CMK (cell line): ENCODE measurements at regions not wholly inside any gene's neighbourhood (a gene's known extent, or its start where the extent isn't known, plus 50 kb on each side); places are given as distances from the start of the nearest gene placed in this dataset.

Experiments
- DNase-seq: peaks from one replicate; pipeline ENCODE4 v3.0.0-alpha.2; 2010; ENCODE audit warnings: low read depth

DNA sequence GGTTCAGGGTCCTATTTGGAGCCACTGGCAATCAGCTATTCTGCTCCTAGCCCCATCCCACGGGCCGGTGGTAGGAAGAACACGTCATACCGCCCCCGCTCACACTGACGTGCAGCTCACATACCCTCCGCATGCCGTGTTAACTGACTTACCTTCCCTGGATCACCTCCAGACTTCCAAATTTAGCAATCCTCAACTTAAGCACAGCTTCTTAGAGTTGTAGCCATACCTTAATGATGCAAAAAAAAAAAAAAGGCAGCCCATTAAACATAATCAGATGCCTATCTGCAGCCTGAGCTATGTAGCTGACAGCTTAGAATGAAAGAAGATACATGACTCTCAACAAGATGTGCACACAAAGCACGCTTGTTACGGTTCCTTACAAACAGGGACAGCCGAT, 93.0 kb downstream of the IRX2 start:
- no peak for DNase-seq

GRCh38 chr5:2657151-2657550, 94.3 kb downstream of the IRX2 start:
- no peak for DNase-seq

DNA sequence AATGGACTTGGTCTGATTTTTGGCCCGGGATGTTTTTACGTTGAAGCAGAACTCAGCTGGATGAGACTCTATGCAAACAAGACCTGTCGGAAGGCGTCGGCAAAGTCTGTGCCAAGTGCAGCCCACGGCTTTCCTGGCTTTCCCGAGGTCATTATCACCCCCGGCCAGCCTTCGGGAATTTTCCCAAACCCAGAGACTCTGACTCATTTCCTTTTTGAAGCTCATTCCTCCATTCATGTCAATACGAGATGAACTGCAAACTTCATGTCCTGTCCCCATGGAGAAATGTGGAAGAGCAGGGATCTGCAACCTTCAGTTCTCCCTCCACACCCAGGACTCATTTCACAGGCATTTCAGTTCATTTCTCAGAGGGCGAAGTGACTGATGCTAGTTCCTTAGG, 95.3 kb downstream of the IRX2 start:
- no peak for DNase-seq

- DNase-seq: no peak
These were observed 97.5 kb downstream of the IRX2 start for GRCh38 chr5:2653991-2654390.

DNA sequence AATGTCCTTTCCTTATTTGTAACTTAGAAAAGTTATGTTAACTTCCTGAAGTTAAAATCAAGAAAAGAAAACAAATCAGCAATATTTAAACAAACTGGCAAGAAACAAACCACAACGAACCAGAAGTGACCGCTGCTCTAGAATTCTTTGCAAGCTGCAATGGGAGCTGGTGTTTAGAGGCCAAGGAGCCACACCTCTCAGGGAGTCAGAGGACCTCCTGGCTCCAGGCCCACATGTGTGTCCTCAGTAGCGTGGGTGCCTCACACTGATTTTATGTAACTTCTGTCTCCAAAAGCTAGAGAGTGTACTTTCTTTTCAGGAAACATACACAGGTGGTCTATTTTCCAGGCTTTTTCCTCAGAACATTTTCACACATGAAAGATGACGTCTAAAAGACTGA, 100.4 kb downstream of the IRX2 start:
- DNase-seq: no peak

GRCh38 chr5:2642684-2643345, 108.7 kb downstream of the IRX2 start:
- no peak for DNase-seq

DNA sequence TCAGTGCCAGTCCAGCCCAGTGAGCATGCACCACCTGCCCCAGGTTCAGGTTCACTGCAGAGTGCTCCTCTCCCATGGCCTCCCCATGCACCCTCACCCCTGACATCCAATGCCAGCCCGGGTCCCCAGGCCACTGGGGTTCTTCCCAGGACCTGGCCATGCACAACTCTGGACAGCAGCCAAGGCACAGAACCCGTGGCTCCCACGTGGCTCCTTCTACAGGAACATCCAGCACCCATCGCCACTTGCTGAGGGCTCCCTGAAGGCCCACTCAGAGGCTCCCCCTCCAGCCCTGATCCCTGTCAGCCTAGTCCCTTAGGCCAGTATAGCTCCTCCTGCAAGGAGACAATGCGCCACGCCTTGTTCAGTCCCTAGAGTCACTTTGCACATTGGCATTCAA, 110.8 kb downstream of the IRX2 start:
- no peak for DNase-seq

- no peak for DNase-seq
These were observed 112.1 kb downstream of the IRX2 start for GRCh38 chr5:2639425-2639824.

DNA sequence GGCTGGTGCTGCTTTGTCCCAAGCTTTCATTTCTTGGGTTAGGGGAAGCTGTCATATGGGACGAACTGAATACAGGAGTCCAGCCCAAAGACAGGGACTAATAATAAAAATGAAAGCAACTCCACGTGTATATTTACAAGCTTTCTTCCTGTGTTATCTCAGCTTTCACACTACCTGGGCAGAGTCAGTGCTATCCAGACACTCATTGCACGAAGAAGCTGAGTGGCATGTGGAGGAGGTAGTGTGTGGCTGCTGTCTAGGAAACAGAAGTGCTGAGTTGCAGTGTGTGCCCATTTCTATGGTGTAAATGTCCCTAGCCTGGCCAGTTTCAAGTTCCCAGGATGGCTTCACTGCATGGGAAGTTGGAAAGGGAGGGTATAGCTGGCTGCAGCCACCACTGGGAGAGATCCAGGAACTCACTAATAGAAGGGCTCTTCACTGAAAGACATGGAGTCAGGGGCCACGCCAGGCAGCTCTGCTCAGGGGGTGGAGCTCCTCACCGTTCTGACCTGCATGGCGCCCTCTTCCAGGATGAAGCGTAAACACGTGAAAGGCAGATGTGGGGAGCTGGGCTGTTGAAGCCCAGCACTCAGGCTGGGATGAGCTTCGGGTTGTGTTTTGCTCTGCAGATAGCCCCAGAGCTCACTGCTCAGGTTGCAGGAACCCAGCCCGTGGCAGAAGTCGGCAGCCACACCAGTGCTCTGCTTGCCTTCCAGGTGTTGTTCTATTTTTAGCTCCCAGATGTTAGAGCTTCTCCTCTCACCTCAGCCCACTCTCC, 116.9 kb downstream of the IRX2 start:
- no peak for DNase-seq

- no peak for DNase-seq
These were observed 117.5 kb downstream of the IRX2 start for GRCh38 chr5:2633992-2634391.

DNA sequence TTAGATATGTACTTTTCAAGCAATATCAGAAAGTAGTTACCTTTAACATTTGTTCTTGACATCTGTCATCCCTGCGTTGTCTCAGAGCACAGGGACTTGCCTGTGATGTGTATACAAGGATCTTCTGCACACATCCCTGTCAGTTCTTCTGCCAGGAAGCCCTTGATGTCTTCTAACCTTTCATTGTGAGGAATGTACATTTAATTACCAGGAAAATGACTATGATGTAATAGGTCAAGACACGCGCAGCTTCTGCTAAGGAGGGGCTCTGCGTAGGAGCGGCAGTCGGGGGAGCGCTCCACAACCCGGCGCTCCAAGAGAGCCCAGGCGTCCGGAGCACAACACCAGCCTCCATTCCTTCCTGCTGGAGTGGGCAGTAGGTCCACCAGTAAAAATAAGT, 119.7 kb downstream of the IRX2 start:
- DNase-seq: no peak

GRCh38 chr5:2629045-2629444, 122.4 kb downstream of the IRX2 start:
- DNase-seq: no peak

GRCh38 chr5:2627867-2628266, 123.6 kb downstream of the IRX2 start:
- DNase-seq: no peak

DNA sequence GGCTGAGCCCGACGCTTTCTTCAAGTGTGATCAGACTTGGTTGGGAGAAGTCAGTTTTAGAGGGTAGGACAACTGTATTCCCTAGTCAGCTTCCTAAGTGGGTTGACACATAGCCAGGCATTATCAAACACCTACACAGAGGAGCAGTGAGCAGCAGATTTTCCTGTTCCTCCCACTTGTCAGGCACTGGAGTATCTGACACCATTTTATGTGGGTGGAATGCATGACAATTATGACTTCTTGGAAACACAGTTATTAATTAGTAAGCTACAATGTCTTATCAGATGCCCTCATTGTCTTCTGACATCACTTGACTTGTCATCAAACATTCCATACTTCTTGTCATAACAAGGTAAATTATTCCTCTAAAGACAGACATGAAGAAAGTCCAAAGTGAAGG, 124.9 kb downstream of the IRX2 start:
- DNase-seq: no peak

DNA sequence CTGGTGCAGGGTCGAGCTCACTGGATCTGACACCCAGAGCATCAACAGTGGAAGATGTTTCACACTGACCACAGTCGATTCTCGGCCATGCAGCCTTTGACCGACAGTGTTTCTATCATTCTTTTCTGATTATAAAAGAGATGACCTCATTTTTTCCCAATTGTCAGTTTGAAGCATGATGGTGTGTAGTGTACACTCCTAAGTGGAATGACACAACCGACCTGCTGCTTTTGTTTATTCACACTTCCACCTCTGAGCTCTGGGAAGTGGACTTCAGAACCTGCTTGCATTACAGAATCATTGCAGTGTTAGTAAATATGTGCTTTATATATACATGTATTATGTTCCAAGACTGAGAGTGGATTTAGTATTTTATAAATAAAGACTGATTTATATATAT, 128.6 kb downstream of the IRX2 start:
- DNase-seq: no peak

- no peak for DNase-seq
These were observed 129.8 kb downstream of the IRX2 start for GRCh38 chr5:2621631-2622030.

DNA sequence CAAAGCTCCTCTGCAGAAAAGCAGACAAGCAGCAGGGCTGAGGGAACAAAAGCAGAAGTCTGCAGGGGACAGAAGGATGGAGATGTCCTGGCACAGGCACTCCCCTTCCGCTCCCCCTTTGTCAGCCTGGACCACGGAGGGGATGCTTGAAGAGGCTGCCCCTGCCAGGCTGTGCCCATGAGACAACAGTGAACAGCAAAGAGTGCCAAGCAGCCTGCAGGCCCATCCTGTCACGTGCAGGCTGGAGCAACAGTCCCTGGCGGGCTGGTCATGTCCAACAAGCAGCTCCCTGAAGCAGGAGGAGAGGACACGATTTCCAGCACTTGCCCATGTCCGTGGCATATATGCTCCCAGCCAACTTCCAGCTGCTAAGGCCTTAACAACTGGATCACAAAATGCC, 132.3 kb downstream of the IRX2 start:
- no peak for DNase-seq

DNA sequence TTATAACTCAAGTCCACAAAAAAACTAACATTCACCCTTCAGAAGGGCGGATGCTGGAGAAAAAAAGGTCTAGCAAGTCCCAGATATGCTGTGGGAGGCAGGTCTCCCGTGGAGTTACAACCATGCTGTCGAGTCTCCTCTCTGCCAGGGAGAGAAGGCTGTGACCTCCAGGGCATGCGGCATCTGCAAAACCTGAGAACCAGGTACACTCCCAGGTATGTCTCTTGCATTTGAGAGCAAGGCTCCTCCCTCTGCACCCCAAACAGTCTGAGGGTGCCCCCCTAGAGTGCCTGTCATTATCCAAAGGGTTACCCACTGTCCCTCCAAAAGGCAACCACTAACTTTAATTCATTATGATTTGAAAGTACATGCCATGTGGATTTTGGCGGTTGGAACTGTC, 134.0 kb downstream of the IRX2 start:
- DNase-seq: no peak

GRCh38 chr5:2615917-2616316, 135.6 kb downstream of the IRX2 start:
- no peak for DNase-seq

DNA sequence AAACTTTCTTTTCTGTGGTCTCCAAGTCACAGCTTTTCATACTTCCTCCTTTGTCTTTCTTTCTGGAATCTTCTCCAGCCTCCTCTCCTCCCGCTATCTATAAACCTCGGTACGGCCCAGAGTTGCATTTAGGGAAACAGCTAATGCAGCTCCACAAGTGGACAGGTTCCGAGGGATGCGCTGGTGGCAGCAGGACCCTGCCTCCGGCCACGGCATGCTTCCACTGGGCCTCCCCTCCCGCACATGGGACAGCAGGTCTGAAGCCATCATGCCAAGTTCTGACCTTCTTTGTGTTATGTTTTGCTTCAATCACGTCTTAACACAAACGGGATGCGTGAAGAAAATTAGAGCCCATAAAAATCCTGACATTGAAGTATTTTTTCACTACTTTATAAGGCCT, 136.9 kb downstream of the IRX2 start:
- DNase-seq: no peak

- no peak for DNase-seq
These were observed 139.8 kb downstream of the IRX2 start for GRCh38 chr5:2611659-2612058.

- no peak for DNase-seq
These were observed 140.5 kb downstream of the IRX2 start for GRCh38 chr5:2610986-2611385.

DNA sequence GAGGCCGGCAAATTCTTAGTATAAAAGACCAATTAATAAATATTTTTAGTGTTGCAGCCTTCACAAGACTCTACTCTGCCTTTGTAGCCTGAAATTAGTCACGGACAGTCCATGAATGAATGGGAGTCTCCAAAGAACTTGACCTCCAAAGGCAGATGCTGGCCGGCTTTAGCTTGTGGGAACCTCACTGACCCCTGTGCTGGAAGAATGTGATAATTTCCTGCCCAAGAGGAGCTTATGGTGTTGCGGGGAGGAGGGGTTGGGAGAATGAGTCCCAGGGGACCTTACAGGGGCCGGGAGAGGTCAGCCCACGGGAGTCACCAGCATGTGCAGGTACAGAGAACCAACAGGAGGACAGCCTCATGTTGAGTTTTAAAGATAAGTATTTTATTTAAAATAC, 143.1 kb downstream of the IRX2 start:
- DNase-seq: no peak

GRCh38 chr5:2607598-2607997, 143.9 kb downstream of the IRX2 start:
- no peak for DNase-seq
